WTC11 (cell line): ENCODE measurements at regions not wholly inside any gene's neighbourhood (a gene's known extent, or its start where the extent isn't known, plus 50 kb on each side); places are given as distances from the start of the nearest gene placed in this dataset.

Experiments
- ATAC-seq: fragments of 200-7000 bp; cut with Tn5 transposase; 2 replicates; pipeline ENCODE4 v1.10.0; 2021; ENCODE audit warnings: mild to moderate bottlenecking, moderate library complexity
- CTCF ChIA-PET: fragments of 300-600 bp; sonication (Branson Sonifier 250); formaldehyde crosslinking; loops from one replicate; lab custom pipeline; 2021; ENCODE audit warnings: antibody characterized with exemption; lab: Charles Lee
- POLR2A ChIA-PET: fragments of 350-600 bp; sonication (Branson Sonifier 250); formaldehyde crosslinking; loops from one replicate; lab custom pipeline; 2021; ENCODE audit warnings: antibody characterized with exemption; lab: Charles Lee
- DNase-seq: peaks from one replicate; pipeline ENCODE4 v3.0.0; 2021; ENCODE audit warnings: low spot score
- H3K27ac Mint-ChIP-seq: 2 replicates; pipeline ENCODE4 v1.8.0; 2021; ENCODE audit warnings: mixed read lengths
- H3K27me3 Mint-ChIP-seq: 2 replicates; pipeline ENCODE4 v1.8.0; 2021; ENCODE audit warnings: low read depth, mild to moderate bottlenecking, moderate library complexity, mixed read lengths
- H3K36me3 Mint-ChIP-seq: 2 replicates; pipeline ENCODE4 v1.8.0; 2021; ENCODE audit warnings: mixed read lengths
- H3K4me1 Mint-ChIP-seq: 2 replicates; pipeline ENCODE4 v1.8.0; 2022; ENCODE audit warnings: mixed read lengths
- H3K4me3 Mint-ChIP-seq: 2 replicates; pipeline ENCODE4 v1.8.0; 2021; ENCODE audit warnings: mild to moderate bottlenecking, moderate library complexity, mixed read lengths
- H3K9me3 Mint-ChIP-seq: 2 replicates; pipeline ENCODE4 v1.8.0; 2021; ENCODE audit warnings: mixed read lengths
- ATF1 ChIP-seq: sonication (generic); formaldehyde crosslinking; IDR thresholded peaks from 2 replicates; pipeline ENCODE4 v1.8.1; 2023; ENCODE audit warnings: mild to moderate bottlenecking, moderate library complexity, missing genetic modification reagents
- EMX1 ChIP-seq: fragments of 250-450 bp; sonication (Bioruptor Pico); IDR thresholded peaks from 2 replicates; pipeline ENCODE4 v1.8.0; 2021; ENCODE audit warnings: mild to moderate bottlenecking
- ESRRA ChIP-seq: sonication (generic); formaldehyde crosslinking; IDR thresholded peaks from 2 replicates; pipeline ENCODE4 v1.8.1; 2022; ENCODE audit warnings: mild to moderate bottlenecking, missing genetic modification reagents, borderline replicate concordance
- ETV6 ChIP-seq: sonication (generic); formaldehyde crosslinking; IDR thresholded peaks from 2 replicates; pipeline ENCODE4 v1.8.1; 2022; ENCODE audit warnings: mild to moderate bottlenecking, missing genetic modification reagents
- HMGA2 ChIP-seq: fragments of 250-450 bp; sonication (Bioruptor Pico); IDR thresholded peaks from 2 replicates; pipeline ENCODE4 v1.4.0; 2021; ENCODE audit warnings: mild to moderate bottlenecking, moderate library complexity
- NFATC4 ChIP-seq: fragments of 250-450 bp; sonication (Bioruptor Pico); IDR thresholded peaks from 2 replicates; pipeline ENCODE4 v1.9.0; 2021; ENCODE audit warnings: mild to moderate bottlenecking
- NFE2L1 ChIP-seq: sonication (generic); formaldehyde crosslinking; IDR thresholded peaks from 2 replicates; pipeline ENCODE4 v1.8.1; 2023; ENCODE audit warnings: missing genetic modification reagents
- NR3C1 ChIP-seq: sonication (generic); formaldehyde crosslinking; conservative IDR thresholded peaks from 2 replicates; pipeline ENCODE4 v1.8.1; 2023; ENCODE audit warnings: low read depth, mild to moderate bottlenecking, missing genetic modification reagents
- TEAD4 ChIP-seq: sonication (generic); formaldehyde crosslinking; IDR thresholded peaks from 2 replicates; pipeline ENCODE4 v1.8.0; 2022; ENCODE audit warnings: mild to moderate bottlenecking, missing genetic modification reagents
- ZBTB21 ChIP-seq: sonication (generic); formaldehyde crosslinking; IDR thresholded peaks from 2 replicates; pipeline ENCODE4 v1.8.1; 2023; ENCODE audit warnings: mild to moderate bottlenecking, missing genetic modification reagents, borderline replicate concordance
- ZNF219 ChIP-seq: sonication (generic); formaldehyde crosslinking; IDR thresholded peaks from 2 replicates; pipeline ENCODE4 v1.8.0; 2023; ENCODE audit warnings: missing genetic modification reagents, mild to moderate bottlenecking, borderline replicate concordance
- TF ChIP-seq, protein P1 (sequence below): sonication (generic); formaldehyde crosslinking; conservative IDR thresholded peaks from 2 replicates; pipeline ENCODE4 v1.8.1; 2023; ENCODE audit warnings: mild to moderate bottlenecking, low read depth, missing genetic modification reagents, moderate library complexity
- TF ChIP-seq, protein P2 (sequence below): sonication (generic); formaldehyde crosslinking; IDR thresholded peaks from 2 replicates; pipeline ENCODE4 v1.8.0; 2022; ENCODE audit warnings: mild to moderate bottlenecking, missing genetic modification reagents
- TF ChIP-seq, protein P3 (sequence below): sonication (generic); formaldehyde crosslinking; IDR thresholded peaks from 2 replicates; pipeline ENCODE4 v1.8.1; 2023; ENCODE audit warnings: mild to moderate bottlenecking, missing genetic modification reagents, borderline replicate concordance
- TF ChIP-seq, protein P4 (sequence below): fragments of 250-450 bp; sonication (Bioruptor Pico); IDR thresholded peaks from 2 replicates; pipeline ENCODE4 v1.9.0; 2021; ENCODE audit warnings: mild to moderate bottlenecking
- TF ChIP-seq, protein P5 (sequence below): fragments of 250-450 bp; sonication (Bioruptor Pico); conservative IDR thresholded peaks from 2 replicates; pipeline ENCODE4 v1.9.0; 2021; ENCODE audit warnings: mild to moderate bottlenecking
- TF ChIP-seq, protein P6 (sequence below): fragments of 200-600 bp; IDR thresholded peaks from 2 replicates; pipeline ENCODE4 v1.8.0; 2022; ENCODE audit warnings: antibody characterized with exemption
- TF ChIP-seq, protein P7 (sequence below): sonication (generic); formaldehyde crosslinking; IDR thresholded peaks from 2 replicates; pipeline ENCODE4 v1.8.1; 2022; ENCODE audit warnings: low read depth, missing genetic modification reagents, borderline replicate concordance

DNA sequence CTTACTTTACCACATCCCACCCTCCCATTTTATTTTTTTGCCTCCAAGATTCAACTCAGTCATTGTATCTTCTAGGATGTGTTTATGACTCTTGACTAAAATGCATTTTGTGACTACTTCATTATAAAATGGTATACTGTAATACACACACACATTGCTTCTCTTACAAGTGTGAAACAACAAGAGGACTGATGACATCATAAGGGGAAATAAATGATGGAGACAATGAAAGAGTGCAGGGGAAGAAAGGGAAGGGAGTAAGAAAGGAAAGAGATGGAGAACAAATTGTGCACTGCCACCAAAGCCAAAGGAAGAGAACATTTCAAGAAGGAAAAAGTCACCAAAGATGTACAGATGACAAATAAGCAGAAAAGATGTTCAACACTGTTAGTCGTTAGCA, 102.6 kb downstream of the CD164 start (continued):
- TF ChIP-seq, protein P1, sequence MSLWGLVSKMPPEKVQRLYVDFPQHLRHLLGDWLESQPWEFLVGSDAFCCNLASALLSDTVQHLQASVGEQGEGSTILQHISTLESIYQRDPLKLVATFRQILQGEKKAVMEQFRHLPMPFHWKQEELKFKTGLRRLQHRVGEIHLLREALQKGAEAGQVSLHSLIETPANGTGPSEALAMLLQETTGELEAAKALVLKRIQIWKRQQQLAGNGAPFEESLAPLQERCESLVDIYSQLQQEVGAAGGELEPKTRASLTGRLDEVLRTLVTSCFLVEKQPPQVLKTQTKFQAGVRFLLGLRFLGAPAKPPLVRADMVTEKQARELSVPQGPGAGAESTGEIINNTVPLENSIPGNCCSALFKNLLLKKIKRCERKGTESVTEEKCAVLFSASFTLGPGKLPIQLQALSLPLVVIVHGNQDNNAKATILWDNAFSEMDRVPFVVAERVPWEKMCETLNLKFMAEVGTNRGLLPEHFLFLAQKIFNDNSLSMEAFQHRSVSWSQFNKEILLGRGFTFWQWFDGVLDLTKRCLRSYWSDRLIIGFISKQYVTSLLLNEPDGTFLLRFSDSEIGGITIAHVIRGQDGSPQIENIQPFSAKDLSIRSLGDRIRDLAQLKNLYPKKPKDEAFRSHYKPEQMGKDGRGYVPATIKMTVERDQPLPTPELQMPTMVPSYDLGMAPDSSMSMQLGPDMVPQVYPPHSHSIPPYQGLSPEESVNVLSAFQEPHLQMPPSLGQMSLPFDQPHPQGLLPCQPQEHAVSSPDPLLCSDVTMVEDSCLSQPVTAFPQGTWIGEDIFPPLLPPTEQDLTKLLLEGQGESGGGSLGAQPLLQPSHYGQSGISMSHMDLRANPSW (CRISPR knock-in tag): no peak
- no peak for TF ChIP-seq HMGA2 (CRISPR knock-in tag)

DNA sequence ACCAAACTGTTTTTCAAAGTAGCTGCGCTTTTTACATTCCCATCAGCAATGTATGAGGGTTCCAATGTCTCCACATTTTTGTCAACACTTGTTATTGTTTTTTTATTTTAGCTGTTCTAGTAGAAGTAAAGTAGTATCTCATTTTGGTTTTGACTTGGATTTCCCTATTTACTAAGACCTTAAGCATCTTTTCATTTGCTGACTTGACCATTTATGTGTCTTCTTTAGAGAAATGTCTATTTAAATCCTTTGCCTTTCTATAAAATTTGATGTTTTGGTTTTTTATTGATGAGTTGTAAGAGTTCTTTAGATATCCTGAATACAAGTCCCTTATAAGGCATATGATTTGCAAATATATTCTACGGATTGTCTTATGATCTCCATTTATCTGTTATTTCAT, 110.6 kb downstream of the CD164 start:
- no peak for DNase-seq

DNA sequence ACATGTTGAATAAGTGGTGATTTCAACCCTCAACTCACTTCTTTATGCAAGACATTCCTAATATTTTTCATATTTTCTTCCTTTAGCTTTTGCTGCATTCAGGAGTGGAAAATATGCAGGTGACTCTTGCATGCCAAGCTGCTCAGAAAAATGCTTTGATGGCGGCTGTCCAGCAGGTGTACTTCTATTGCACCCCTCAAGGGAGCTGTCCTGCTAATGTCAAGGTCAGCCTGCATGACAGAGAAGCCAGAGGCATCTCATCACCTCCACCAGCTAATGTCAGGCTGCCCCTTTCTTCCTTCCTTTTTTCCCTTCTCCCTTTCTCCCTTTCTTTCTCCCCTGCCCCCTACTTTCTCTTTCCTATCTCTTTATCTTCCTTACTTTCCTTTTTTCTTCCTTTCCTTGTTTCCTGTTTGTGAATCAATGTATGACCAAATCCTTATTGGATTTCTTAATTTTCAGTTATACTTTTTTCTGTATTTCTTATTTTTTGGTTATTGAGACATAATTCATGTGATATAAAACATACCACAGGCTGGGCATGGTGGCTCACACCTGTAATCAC, 112.2 kb downstream of the CD164 start:
- no peaks in the 10 kb centered on the region; the same call in 1 of the 2 replicates for H3K27me3 Mint-ChIP-seq
- peaks cover 59% of the 10 kb centered on the region for H3K36me3 Mint-ChIP-seq
- peaks cover 38% of the 10 kb centered on the region for H3K9me3 Mint-ChIP-seq
- POLR2A ChIA-PET: no interaction called here
- H3K27ac Mint-ChIP-seq: no peak overlapping the region
- DNase-seq (no peak), ATAC-seq (no peak)
- H3K4me1 Mint-ChIP-seq: peaks cover 15% of the 10 kb centered on the region
- no peak overlapping the region for H3K4me3 Mint-ChIP-seq
- CTCF ChIA-PET: no interaction called here
- no peak for TF ChIP-seq NR3C1 (CRISPR knock-in tag)
- TF ChIP-seq, protein P2, sequence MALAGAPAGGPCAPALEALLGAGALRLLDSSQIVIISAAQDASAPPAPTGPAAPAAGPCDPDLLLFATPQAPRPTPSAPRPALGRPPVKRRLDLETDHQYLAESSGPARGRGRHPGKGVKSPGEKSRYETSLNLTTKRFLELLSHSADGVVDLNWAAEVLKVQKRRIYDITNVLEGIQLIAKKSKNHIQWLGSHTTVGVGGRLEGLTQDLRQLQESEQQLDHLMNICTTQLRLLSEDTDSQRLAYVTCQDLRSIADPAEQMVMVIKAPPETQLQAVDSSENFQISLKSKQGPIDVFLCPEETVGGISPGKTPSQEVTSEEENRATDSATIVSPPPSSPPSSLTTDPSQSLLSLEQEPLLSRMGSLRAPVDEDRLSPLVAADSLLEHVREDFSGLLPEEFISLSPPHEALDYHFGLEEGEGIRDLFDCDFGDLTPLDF (CRISPR knock-in tag): no peak
- TF ChIP-seq, protein P3, sequence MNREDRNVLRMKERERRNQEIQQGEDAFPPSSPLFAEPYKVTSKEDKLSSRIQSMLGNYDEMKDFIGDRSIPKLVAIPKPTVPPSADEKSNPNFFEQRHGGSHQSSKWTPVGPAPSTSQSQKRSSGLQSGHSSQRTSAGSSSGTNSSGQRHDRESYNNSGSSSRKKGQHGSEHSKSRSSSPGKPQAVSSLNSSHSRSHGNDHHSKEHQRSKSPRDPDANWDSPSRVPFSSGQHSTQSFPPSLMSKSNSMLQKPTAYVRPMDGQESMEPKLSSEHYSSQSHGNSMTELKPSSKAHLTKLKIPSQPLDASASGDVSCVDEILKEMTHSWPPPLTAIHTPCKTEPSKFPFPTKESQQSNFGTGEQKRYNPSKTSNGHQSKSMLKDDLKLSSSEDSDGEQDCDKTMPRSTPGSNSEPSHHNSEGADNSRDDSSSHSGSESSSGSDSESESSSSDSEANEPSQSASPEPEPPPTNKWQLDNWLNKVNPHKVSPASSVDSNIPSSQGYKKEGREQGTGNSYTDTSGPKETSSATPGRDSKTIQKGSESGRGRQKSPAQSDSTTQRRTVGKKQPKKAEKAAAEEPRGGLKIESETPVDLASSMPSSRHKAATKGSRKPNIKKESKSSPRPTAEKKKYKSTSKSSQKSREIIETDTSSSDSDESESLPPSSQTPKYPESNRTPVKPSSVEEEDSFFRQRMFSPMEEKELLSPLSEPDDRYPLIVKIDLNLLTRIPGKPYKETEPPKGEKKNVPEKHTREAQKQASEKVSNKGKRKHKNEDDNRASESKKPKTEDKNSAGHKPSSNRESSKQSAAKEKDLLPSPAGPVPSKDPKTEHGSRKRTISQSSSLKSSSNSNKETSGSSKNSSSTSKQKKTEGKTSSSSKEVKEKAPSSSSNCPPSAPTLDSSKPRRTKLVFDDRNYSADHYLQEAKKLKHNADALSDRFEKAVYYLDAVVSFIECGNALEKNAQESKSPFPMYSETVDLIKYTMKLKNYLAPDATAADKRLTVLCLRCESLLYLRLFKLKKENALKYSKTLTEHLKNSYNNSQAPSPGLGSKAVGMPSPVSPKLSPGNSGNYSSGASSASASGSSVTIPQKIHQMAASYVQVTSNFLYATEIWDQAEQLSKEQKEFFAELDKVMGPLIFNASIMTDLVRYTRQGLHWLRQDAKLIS (CRISPR knock-in tag): no peak
- TF ChIP-seq, protein P4, sequence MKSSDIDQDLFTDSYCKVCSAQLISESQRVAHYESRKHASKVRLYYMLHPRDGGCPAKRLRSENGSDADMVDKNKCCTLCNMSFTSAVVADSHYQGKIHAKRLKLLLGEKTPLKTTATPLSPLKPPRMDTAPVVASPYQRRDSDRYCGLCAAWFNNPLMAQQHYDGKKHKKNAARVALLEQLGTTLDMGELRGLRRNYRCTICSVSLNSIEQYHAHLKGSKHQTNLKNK: no peak
- no peak for TF ChIP-seq ESRRA (CRISPR knock-in tag)
- TF ChIP-seq NFE2L1 (CRISPR knock-in tag): no peak
- TF ChIP-seq TEAD4 (CRISPR knock-in tag): no peak

More for the DNA sequence above, 110.6 kb downstream of the CD164 start:
- H3K36me3 Mint-ChIP-seq: peaks cover 57% of the 10 kb centered on the region
- no peak for ATAC-seq
- no peaks in the 10 kb centered on the region; the same call in 1 of the 2 replicates for H3K27me3 Mint-ChIP-seq
- no peak overlapping the region for H3K27ac Mint-ChIP-seq
- ChIA-PET POLR2A (no interaction called here), CTCF (no interaction called here)
- no peak overlapping the region for H3K4me3 Mint-ChIP-seq
- H3K9me3 Mint-ChIP-seq: peaks cover 38% of the 10 kb centered on the region
- TF ChIP-seq ZBTB21 (CRISPR knock-in tag) (no peak), ATF1 (CRISPR knock-in tag) (no peak), ZNF219 (CRISPR knock-in tag) (no peak), EMX1 (CRISPR knock-in tag) (no peak), NFATC4 (no peak), ETV6 (CRISPR knock-in tag) (no peak)
- TF ChIP-seq, protein P5, sequence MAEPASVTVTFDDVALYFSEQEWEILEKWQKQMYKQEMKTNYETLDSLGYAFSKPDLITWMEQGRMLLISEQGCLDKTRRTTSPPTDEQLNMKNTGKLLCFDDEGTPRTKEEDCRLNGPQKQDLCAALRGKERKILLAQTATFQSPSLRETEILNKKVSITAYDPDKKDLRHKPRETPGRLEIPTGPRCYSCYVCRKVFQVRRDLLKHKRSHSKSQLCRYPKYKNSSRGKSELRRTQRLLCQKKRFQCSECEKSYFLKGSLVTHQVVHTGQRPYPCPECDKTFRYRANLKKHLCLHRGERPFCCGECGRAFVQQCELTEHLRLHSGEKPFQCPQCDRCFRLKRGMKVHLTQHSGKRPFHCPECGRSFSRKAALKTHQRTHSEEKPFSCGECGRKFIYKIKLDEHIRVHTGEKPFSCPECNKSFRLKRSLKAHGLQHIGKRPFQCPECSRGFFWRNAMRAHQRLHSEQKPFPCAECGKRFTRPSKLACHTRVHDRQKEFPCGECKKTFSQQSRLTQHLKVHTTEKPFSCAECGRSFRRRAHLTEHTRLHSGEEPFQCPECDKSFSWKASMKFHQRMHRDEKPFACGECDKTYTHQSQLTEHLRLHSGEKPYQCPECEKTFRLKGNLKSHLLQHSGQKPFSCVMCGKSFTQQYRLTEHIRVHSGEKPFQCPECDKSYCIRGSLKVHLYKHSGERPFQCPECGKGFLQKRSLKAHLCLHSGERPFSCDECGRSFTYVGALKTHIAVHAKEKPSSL (CRISPR knock-in tag): no peak
- TF ChIP-seq, protein P6, sequence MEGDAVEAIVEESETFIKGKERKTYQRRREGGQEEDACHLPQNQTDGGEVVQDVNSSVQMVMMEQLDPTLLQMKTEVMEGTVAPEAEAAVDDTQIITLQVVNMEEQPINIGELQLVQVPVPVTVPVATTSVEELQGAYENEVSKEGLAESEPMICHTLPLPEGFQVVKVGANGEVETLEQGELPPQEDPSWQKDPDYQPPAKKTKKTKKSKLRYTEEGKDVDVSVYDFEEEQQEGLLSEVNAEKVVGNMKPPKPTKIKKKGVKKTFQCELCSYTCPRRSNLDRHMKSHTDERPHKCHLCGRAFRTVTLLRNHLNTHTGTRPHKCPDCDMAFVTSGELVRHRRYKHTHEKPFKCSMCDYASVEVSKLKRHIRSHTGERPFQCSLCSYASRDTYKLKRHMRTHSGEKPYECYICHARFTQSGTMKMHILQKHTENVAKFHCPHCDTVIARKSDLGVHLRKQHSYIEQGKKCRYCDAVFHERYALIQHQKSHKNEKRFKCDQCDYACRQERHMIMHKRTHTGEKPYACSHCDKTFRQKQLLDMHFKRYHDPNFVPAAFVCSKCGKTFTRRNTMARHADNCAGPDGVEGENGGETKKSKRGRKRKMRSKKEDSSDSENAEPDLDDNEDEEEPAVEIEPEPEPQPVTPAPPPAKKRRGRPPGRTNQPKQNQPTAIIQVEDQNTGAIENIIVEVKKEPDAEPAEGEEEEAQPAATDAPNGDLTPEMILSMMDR: no peak
- TF ChIP-seq, protein P7, sequence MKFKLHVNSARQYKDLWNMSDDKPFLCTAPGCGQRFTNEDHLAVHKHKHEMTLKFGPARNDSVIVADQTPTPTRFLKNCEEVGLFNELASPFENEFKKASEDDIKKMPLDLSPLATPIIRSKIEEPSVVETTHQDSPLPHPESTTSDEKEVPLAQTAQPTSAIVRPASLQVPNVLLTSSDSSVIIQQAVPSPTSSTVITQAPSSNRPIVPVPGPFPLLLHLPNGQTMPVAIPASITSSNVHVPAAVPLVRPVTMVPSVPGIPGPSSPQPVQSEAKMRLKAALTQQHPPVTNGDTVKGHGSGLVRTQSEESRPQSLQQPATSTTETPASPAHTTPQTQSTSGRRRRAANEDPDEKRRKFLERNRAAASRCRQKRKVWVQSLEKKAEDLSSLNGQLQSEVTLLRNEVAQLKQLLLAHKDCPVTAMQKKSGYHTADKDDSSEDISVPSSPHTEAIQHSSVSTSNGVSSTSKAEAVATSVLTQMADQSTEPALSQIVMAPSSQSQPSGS (CRISPR knock-in tag): no peak
- H3K4me1 Mint-ChIP-seq: peaks cover 11% of the 10 kb centered on the region
